Dermis blood vessel endothelial cell (primary cell): ENCODE measurements at regions not wholly inside any gene's neighbourhood (a gene's known extent, or its start where the extent isn't known, plus 50 kb on each side); places are given as distances from the start of the nearest gene placed in this dataset.
"Not testable (repeated sequence)": the region's sequence is repeated elsewhere in the genome, so short reads cannot be mapped to it uniquely, and the experiment has no call there.

ENCODE experiments used
- DNase-seq: peaks from one replicate; pipeline ENCODE4 v3.0.0; 2010

DNA sequence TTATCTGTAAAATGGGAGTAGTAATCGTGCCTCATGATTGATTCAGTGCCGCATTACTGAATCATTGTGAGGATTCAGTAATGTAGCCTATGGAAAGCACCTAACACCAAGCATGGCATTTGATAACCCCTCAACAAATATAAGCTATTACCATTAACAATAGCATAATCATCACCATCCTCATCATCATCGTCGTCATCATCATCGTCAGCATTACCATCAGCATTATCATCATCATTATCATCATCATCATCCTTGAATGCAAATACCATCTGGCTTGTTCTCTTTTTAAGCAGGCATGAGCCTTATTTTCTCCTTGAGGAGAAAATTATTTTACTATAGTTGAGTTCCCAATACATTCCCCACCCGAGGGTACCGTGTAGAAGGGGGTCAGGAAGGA lies 115.4 kb upstream of the PTPRG start:
- no peak for DNase-seq

DNA sequence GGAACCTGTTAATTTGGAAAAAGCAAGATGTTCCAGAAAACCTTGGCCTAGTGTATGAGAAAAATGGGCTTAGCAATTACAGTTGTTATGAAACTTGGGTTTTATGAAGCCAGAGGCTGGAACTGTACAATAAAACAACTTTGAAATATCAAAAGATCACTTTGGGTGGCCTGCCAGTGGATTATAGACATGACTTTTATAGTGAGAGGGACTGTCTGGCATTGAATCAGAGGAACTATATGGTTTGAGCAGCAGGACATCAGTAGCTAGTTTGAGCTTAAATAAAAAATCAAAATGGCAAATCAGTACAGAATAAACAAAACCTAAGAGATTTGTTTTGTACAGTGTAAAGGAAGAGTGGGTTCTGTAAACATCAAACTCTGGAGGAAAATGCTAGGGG lies 115.0 kb upstream of the PTPRG start:
- DNase-seq: no peak

DNA sequence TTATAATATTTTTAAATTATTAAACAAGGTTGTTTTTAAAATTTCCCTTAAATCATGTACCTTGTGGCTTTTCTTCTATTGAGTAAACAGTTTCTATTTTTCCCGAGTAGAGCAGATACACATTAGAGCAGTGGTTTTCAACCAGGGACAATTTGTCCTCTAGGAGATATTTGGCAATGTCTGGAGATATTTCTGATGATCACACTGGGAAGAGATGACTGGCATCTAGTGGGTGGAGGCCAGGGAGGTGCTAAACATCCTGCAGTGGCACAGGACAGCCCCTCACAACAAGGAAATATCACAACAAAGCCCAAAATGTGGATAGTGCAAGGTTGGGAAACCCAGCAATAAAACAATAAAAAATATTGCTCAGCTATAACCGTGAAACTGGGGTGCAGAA lies 113.0 kb upstream of the PTPRG start:
- no peak for DNase-seq

DNA sequence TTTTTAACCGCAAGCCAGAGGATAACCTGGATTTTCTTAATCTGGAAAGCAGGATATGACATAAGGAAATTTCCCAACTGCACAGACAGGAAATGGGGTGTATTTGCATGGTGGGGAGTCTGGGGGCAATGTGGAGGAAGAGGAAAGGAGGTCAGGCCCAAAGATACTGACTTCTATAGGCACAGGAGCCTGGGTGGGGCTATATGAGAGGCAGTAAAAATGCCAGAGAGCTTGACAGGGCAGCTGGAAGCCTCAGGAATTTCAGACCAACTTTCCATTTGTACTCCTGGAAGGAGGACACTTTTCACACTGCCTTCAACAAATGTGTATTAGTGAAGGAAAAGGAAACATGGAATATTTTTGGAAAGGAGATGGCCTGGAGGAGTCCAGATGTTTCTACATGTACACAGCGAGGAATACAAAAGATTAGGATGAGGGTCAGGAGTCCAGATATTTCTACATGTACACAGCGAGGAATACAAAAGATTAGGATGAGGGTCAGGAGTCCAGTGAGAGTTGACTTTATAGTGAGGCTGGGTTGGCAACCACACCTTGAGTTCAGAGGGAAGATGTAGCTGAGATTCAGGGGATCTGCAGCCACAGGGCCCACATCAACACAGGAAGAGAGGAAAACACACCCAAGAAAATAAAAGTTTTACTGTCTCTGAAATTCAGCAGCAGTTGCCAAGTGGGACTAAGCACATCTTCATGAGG lies 111.9 kb upstream of the PTPRG start:
- DNase-seq: no peak

DNA sequence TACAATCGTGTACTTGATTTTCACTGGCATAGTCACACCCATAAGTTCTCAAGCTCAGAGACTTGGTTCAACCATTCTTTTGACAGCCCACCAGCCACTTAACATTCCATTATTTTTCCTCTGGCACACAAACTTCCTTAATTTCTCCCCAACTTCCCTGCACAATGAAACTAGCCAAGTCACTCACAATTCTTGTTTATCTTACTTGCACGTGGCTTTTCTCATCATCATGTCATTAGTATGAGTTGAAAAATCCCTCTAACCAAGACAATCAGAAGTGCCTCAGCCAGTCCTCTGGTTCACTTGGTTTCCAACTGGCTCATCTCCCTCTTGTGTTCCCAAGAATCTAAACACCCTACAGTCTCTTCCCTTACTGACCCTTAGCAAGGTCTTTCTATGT lies 110.5 kb upstream of the PTPRG start:
- DNase-seq: no peak

DNA sequence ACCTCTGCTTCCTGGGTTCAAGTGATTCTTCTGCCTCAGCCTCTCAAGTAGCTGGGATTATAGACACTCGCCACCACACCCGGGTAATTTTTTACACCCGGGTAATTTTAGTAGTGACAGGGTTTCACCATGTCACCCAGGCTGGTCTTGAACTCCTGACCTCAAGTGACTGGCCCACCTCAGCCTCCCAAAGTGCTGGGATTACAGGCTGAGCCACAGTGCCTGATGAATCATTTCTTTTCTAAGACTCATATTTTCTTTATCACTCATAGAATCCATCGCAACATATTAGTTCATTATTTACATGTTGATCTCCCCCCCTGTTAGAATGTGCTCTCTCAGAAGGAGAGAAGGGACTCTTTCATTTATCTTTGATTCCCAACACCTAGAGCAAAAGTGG lies 109.5 kb upstream of the PTPRG start:
- DNase-seq: no peak

DNA sequence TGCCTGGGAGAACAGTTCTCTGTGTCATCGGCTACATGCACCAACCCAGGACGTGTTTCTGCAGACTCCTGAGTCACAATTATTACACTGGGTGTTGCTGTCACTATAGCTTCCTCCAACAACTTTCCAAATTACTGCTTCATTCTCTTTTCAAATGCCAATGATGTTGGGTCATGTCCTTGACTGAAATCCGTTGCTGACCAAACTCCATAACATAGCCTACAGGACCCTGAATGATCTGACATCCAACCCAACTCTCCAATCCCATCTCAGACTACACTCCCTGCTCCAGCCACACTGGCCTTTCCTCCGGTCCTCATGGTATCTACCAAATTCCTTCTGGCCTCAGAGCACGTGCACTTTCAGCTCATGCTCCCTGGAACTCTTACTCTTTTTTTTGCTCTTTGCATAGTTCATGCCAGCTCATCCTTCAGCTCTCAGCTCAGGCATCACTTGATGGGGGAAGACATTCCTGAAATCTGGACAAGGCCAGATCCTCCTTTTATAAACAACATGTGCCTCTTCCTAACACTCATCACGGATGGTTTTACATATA lies 108.8 kb upstream of the PTPRG start:
- DNase-seq: no peak

DNA sequence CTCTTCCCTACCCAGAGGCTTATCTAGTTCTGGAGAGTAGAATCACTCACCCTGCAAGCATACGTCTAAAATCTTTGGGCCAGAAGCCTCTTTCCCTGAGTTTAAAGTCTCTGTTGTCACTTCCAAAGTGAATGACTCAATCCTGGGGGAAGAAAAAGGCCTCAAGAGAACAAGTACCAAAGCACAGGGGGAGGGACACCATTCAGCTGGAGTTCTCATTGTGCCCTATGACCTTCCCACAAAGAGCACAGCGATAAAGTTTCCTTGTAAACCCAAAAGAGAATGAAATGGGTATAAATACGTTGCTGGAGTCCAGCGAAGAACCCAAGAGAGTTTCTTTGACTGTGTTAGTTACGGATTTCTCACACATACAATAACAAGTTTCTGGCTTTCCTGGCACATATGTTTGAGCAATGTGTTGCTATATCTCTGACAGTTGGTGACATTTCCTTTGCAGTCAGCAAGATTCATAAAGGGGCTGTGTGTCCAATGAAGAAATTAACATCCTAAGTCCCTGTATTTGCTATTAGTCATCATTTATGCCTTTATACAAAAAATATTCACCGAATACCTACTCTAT lies 107.3 kb upstream of the PTPRG start:
- no peak for DNase-seq

DNA sequence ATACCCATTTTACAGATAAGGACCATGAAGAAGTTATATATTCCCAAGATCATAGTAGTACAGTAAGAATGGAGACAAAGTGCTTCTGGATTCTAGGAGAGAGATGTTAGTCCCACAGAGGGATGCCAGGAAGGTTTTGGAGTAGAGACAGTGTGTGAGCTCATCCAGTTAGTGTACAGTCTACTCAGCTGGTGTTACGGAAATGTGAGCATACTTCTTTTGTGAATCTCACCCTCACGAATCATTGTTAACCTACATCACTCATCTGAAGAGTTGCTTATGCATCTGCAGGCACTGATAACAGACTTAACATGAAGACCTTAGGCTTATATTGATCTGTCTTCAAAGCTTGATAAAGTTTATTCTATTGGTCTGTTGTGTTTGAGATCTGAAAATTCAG lies 106.6 kb upstream of the PTPRG start:
- no peak for DNase-seq

DNA sequence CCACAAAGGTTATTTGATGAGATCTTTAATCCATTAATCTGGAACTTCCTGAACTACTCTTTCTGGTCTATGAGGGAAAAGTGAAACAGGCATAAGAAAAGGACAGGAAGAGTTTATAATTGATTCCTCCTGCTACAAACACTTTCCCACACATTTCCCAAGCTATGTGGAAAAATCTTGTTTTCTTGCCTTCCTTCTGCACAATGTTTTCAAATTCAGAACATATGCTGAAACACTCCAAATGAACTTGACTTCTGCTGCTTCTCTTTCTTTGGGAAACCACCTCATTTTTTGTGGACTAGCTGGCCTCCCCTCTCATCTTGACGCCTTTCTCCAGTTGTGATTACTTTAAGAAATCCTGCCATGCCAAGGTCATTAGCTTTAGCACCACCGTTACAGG lies 100.7 kb upstream of the PTPRG start:
- no peak for DNase-seq

DNA sequence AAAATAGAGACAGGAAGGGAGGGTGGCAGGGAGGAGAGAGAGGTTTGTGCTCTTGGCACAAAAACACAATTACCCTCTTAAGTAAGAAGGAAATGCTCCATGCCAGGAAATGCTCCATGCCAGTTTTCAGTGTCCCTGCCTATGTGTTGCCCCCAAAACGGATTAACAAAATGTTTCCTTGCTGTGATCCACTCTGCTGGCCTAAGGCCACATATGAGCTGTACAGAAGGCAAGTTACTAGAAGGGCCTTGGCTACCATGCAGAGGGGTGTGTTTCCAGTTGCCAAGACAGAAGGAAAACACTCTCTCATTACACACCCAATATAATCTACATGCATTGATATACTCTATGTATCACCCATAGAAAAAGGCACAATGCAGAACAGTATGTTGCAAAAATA lies 98.2 kb upstream of the PTPRG start:
- no peak for DNase-seq

DNA sequence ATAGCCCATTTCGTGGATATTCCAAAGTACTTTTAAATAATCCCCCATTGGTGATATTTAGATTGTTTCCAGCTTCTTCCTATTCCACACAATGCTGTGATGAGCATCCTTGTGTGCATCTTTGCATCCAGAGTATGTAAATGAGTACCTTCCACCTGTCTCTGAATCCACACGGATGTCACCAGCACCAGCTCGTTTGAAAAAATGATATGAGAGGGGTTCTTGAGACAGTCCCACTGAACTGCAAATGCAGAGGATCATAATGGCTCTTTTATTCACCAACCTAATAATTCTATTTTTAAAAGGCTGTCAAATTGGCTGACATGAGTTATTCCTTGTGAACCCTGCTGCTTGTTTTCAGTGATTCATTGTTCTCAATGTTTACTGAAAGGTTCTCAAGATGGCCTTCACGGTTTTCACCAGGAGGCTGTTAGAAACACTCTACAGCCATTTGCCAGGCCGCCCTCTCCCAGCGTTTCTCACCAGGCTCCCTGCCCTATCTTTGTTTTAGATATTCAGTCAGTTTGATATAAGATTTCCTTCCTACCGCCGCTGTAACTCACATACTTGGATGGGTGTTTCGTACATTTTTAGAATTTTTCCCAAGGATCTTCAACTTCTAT lies 96.7 kb upstream of the PTPRG start:
- no peak for DNase-seq

DNA sequence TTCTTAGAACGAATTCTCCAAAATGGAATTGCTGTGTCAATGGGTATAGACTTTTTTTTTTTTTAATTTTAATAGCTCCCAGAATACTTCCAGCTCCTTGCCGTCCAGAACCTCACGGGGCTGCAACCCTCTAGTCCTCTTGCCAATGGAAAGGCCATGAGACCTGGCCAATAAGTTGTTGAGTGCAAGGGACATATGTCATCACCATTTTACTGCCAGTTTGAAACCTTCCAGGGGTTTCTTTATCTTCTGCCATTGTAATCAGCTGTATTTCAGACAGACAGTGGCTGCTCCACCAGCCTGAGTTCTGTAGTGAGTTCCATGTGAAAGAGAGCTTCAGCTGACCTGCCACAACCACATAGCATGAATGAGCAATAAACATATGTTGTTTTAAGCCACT lies 95.0 kb upstream of the PTPRG start:
- no peak for DNase-seq

DNA sequence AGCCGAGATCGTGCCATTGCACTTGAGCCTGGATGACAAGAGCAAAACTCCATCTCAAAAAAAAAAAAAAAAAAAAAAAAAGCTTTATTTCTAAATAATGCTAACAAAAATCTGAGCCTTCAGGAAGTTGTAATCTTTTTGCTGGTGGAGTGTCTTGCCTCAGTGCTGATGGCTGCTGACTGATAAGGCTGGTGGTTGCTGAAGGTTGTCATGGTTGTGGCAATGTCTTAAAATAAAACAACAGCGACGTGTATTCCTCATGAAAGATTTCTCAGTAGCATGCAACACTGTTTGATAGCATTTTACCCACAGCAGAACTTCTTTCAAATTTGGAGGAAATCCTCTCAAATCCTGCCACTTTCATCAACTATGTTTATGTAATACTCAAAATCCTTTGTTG lies 77.4 kb upstream of the PTPRG start:
- no peak for DNase-seq

DNA sequence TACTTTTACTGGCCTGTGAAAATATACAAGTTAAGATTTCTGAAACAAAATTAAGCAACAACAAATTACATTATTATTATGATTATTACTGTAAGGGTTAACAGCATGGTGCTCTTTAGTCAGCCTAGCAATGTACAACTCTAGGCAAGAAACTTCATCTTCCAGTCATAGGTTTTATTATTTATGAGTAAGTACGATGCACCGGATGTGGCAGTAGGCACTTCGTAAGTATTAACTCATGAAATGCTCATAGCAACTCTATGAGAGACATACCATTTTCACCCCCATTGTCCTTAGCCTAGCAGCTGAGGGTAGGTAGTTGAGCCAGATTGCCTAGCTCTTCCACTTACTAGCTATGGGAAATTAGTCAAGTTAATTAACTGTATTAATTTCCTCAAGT lies 68.0 kb upstream of the PTPRG start:
- no peak for DNase-seq

DNA sequence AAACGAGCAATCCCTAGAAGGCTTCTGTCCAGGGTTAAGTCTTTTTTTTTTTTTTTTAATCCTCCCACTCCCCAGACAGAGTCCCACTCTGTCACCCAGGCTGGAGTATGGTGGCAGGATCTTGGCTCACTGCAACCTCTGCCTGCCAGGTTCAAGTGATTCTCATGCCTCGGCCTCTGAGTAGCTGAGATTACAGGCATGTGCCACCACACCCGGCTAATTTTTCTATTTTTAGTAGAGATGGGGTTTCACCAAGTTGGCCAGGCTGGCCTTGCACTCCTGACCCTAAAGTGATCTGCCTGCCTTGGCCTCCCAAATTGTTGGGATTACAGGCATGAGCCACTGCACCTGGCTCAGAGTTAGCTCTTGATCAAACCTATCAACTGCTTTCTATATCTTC lies 67.1 kb upstream of the PTPRG start:
- not testable (repeated sequence) for DNase-seq

DNA sequence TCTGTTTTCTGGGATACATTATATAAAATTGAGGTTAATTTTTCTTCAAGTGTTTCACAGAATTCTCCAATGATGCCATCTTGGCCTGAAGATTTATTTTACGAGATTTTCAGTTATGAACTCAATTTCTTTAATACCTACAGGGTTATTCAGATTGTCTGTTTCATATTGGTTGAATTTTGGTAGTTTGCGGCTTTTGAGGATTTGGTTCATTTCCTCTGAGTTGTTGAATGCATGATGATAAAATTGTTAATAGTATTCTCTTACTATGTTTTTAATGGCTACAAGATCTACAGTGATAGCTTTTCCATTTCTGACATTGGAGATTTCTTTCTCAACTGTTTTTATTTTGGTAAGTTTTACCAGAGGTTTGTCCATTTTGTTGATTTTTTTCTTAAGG lies 63.9 kb upstream of the PTPRG start:
- no peak for DNase-seq

DNA sequence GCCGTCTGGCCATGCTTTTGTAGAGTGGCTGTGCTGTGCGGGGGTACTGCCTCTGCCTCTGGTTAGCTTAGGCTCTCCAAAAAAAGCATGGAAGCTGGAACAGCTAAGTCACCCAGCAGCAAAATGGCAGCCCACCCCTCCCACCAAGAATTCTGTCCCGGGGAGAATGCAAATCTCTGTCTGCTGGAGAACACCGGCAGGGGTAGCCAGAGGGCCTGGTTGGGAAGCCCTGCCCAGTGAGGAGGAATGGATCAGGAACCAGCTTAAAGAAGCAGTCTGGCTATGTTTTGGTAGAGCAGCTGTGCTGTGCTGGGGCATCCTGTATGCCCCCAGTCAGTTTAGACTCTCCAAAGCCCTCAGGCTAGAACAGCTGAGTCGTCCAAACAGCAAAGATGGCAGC lies 56.2 kb upstream of the PTPRG start:
- DNase-seq: no peak

DNA sequence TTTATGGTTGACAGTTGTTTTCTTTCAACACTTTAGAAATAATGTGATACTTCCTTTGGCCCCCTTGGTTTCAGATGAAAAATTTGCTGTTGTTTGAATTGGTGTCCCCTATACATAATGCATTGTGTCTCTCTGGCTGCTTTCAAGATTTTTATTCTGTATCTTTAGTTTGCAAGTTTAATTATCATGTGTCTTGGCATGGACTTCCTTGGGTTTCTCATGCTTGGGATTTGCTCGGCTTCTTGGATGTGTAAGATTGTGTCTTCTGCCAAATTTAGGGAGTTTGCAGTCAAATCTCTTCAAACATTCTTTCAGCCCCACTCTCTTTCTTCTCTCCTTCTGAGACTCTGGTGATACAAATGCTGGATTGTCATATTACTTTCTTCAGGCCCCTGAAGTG lies 53.4 kb upstream of the PTPRG start:
- no peak for DNase-seq
